HUES64 (cell line): ENCODE measurements at regions not wholly inside any gene's neighbourhood (a gene's known extent, or its start where the extent isn't known, plus 50 kb on each side); places are given as distances from the start of the nearest gene placed in this dataset.

Source experiments
- H3K27ac ChIP-seq: 2 replicates; pipeline ENCODE4 v1.7.0; 2013; ENCODE audit warnings: low read depth, low read length, inconsistent platforms
- H3K27me3 ChIP-seq: 2 replicates; pipeline ENCODE4 v1.6.1; 2013; ENCODE audit warnings: mild to moderate bottlenecking, low read length; ENCODE audit not compliant: insufficient read depth
- H3K36me3 ChIP-seq: 2 replicates; pipeline ENCODE4 v1.6.1; 2013; ENCODE audit warnings: mild to moderate bottlenecking, low read length; ENCODE audit not compliant: insufficient read depth
- H3K4me1 ChIP-seq: 2 replicates; pipeline ENCODE4 v1.6.1; 2013; ENCODE audit warnings: mild to moderate bottlenecking, low read length, moderate library complexity; ENCODE audit not compliant: insufficient read depth
- H3K4me3 ChIP-seq: 2 replicates; pipeline ENCODE4 v1.5.1; 2013; ENCODE audit warnings: mild to moderate bottlenecking, low read length, moderate library complexity
- H3K9ac ChIP-seq: 2 replicates; pipeline ENCODE4 v1.6.1; 2013; ENCODE audit warnings: mild to moderate bottlenecking, low read depth, low read length
- H3K9me3 ChIP-seq: 2 replicates; pipeline ENCODE4 v1.6.1; 2013; ENCODE audit warnings: low read depth, low read length; ENCODE audit not compliant: insufficient read depth
- WGBS: fragments of 150-250, 120-280 bp; methylation state at CpG from one replicate; pipeline ENCODE4 v1.1.7; 2013; ENCODE audit warnings: missing lambda C conversion rate; 5-methylcytosine and 5-hydroxymethylcytosine counted together

GRCh38 chr2:58856100-58856499 is 615.0 kb upstream of the FANCL start:
- H3K9ac ChIP-seq, result no peak overlapping the region
- H3K4me1 ChIP-seq, result peaks cover 15% of the 10 kb centered on the region
- peaks cover 4% of the 10 kb centered on the region; the same call in 1 of the 2 replicates for H3K9me3 ChIP-seq
- WGBS, result 88% methylated on average over 6 of the region's 6 CpGs
- H3K36me3 ChIP-seq, result no peaks in the 10 kb centered on the region
- H3K27ac ChIP-seq, result no peak overlapping the region
- no peak overlapping the region for H3K4me3 ChIP-seq
- H3K27me3 ChIP-seq, result no peaks in the 10 kb centered on the region

GRCh38 chr2:58853420-58853819 is 612.3 kb upstream of the FANCL start:
- H3K4me1 ChIP-seq, result peaks cover 15% of the 10 kb centered on the region
- H3K9ac ChIP-seq, result no peak overlapping the region
- no peaks in the 10 kb centered on the region for H3K36me3 ChIP-seq
- H3K27me3 ChIP-seq, result no peaks in the 10 kb centered on the region
- H3K4me3 ChIP-seq, result no peak overlapping the region
- H3K27ac ChIP-seq, result no peak overlapping the region
- 0% methylated on average over 1 of the region's 2 CpGs for WGBS
- peaks cover 4% of the 10 kb centered on the region; the same call in 1 of the 2 replicates for H3K9me3 ChIP-seq

DNA sequence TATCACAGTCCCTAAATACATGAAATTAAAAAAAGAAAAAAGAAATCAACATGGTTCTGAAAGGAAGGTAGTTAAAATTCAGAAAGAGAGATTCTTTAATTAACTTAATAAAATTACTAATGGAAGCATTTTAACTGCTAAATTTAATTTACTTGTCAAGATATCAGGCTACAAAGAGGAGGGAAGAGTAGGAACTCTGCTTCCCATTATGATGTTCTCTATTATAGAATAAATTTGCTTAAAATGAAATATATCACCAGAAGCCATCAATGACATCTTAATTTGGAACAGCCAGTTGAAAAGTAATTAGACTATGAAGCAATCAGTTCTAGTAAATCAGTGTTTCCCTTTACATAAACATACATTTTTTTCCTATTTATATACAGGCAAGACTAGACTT is 611.8 kb upstream of the FANCL start:
- no peaks in the 10 kb centered on the region for H3K27me3 ChIP-seq
- H3K9me3 ChIP-seq, result peaks cover 4% of the 10 kb centered on the region; the same call in 1 of the 2 replicates
- peaks cover 15% of the 10 kb centered on the region for H3K4me1 ChIP-seq
- no peaks in the 10 kb centered on the region for H3K36me3 ChIP-seq
- H3K9ac ChIP-seq, result no peak overlapping the region
- H3K4me3 ChIP-seq, result no peak overlapping the region
- H3K27ac ChIP-seq, result no peak overlapping the region

GRCh38 chr2:58852243-58852642 is 611.1 kb upstream of the FANCL start:
- 76% methylated on average over 4 of the region's 5 CpGs for WGBS
- Histone ChIP-seq H3K9ac (no peak overlapping the region), H3K27me3 (no peaks in the 10 kb centered on the region), H3K9me3 (no peaks in the 10 kb centered on the region), H3K4me1 (peaks cover 15% of the 10 kb centered on the region), H3K36me3 (no peaks in the 10 kb centered on the region), H3K4me3 (no peak overlapping the region), H3K27ac (no peak overlapping the region)

GRCh38 chr2:58851598-58851997 is 610.5 kb upstream of the FANCL start:
- H3K27me3 ChIP-seq, result no peaks in the 10 kb centered on the region

DNA sequence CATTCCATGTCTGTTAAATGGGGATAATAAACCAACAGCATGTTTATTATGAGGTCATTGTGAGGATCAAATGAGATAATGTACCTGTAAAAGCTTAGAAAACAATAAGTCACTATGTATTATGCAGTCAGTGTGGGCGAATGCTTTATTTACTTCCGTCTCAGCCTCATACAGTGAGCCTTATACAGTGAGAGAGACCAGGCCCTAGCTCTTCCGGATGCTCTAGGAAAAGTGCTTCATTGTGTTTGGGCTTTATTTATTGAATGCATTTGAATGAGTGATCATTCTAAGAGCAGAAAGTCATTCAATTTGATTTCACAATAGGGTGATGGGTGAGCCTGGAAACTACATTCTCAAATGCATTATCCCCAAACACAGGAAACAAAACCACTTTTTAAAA is 603.9 kb upstream of the FANCL start:
- Histone ChIP-seq H3K4me3 (no peak overlapping the region), H3K4me1 (no peaks in the 10 kb centered on the region), H3K27ac (no peak overlapping the region), H3K36me3 (no peaks in the 10 kb centered on the region), H3K27me3 (no peaks in the 10 kb centered on the region), H3K9ac (no peak overlapping the region), H3K9me3 (no peaks in the 10 kb centered on the region)
- 88% methylated on average over 3 of the region's 3 CpGs for WGBS

More at GRCh38 chr2:58851598-58851997, 610.5 kb upstream of the FANCL start:
- no peaks in the 10 kb centered on the region for H3K36me3 ChIP-seq
- H3K27ac ChIP-seq, result no peak overlapping the region
- H3K4me3 ChIP-seq, result no peak overlapping the region
- WGBS, result 94% methylated on average over 2 of the region's 2 CpGs
- no peak overlapping the region for H3K9ac ChIP-seq
- H3K4me1 ChIP-seq, result peaks cover 15% of the 10 kb centered on the region
- H3K9me3 ChIP-seq, result no peaks in the 10 kb centered on the region

GRCh38 chr2:58842501-58843155 is 601.5 kb upstream of the FANCL start:
- no peak overlapping the region for H3K27ac ChIP-seq
- H3K9ac ChIP-seq, result no peak overlapping the region
- 94% methylated on average over 4 of the region's 5 CpGs for WGBS
- H3K36me3 ChIP-seq, result no peaks in the 10 kb centered on the region
- no peaks in the 10 kb centered on the region for H3K4me1 ChIP-seq
- no peak overlapping the region for H3K4me3 ChIP-seq
- H3K9me3 ChIP-seq, result no peaks in the 10 kb centered on the region
- H3K27me3 ChIP-seq, result no peaks in the 10 kb centered on the region

DNA sequence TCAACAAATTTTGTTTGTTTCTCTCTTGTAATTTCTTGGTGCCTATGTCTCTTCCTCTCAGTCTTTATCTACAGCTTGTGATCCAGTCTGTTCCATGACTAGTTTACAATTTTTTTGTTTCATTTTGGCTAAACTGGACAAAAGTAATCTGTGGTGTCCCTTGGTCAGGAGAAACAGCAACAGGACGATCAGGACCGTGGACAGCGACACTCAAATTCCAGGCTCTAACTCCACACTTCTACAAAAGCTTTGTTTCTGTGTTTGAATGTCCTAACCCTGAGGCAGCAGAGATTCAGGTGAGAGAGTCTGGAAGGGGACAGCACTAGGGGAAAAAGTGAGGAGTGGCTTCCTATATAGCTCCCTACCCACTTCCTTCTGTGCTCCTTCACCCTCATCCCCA is 593.3 kb upstream of the FANCL start:
- Histone ChIP-seq H3K27ac (no peak overlapping the region), H3K9me3 (no peaks in the 10 kb centered on the region), H3K9ac (no peak overlapping the region), H3K36me3 (no peaks in the 10 kb centered on the region), H3K4me3 (no peak overlapping the region), H3K4me1 (0 out of 2 replicates have a peak, but pooled peaks cover 2% of the 10 kb centered on the region), H3K27me3 (no peaks in the 10 kb centered on the region)
- WGBS, result 5% methylated on average over 3 of the region's 3 CpGs

GRCh38 chr2:58826795-58827194 is 585.7 kb upstream of the FANCL start:
- 100% methylated on average over 1 of the region's 2 CpGs for WGBS
- Histone ChIP-seq H3K9ac (no peak overlapping the region), H3K9me3 (0 out of 2 replicates have a peak, but pooled peaks cover 14% of the 10 kb centered on the region), H3K36me3 (no peaks in the 10 kb centered on the region), H3K4me1 (0 out of 2 replicates have a peak, but pooled peaks cover 2% of the 10 kb centered on the region), H3K27me3 (no peaks in the 10 kb centered on the region), H3K27ac (no peak overlapping the region), H3K4me3 (no peak overlapping the region)

GRCh38 chr2:58812771-58813344 is 571.7 kb upstream of the FANCL start:
- no peak overlapping the region for H3K27ac ChIP-seq
- H3K27me3 ChIP-seq, result no peaks in the 10 kb centered on the region
- H3K4me3 ChIP-seq, result no peak overlapping the region
- H3K4me1 ChIP-seq, result no peaks in the 10 kb centered on the region
- no peaks in the 10 kb centered on the region for H3K36me3 ChIP-seq
- no peaks in the 10 kb centered on the region for H3K9me3 ChIP-seq
- WGBS, result 85% methylated on average over 4 of the region's 4 CpGs
- H3K9ac ChIP-seq, result no peak overlapping the region

DNA sequence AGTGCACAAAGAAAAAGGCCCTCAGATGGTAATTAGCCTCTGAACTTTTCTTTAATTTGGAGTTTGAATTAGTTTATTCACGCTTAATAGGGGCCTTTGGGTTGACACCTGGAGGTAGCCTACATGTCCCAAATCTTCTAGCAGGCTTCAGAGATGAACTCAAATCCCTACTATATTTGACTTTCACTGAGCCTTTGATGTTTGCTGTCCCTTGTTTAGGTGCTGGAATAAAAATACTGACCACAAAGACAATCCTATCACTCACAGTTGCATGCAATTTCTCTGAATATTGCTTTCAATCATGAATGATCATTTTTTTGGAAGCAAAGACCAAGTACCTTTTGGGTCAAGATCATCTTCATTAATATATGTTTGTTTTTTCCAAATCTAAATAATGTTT is 564.0 kb upstream of the FANCL start:
- no peaks in the 10 kb centered on the region for H3K27me3 ChIP-seq
- no peaks in the 10 kb centered on the region for H3K9me3 ChIP-seq
- H3K4me3 ChIP-seq, result no peak overlapping the region
- WGBS, result 94% methylated on average over 1 of the region's 1 CpG
- H3K36me3 ChIP-seq, result no peaks in the 10 kb centered on the region
- peaks cover 8% of the 10 kb centered on the region for H3K4me1 ChIP-seq
- no peak overlapping the region for H3K27ac ChIP-seq
- no peak overlapping the region for H3K9ac ChIP-seq
